GM12878 (cell line): ENCODE measurements at regions not wholly inside any gene's neighbourhood (a gene's known extent, or its start where the extent isn't known, plus 50 kb on each side); places are given as distances from the start of the nearest gene placed in this dataset.

Experiments
- POLR2AphosphoS5 ChIP-seq: IDR thresholded peaks from 2 replicates; pipeline ENCODE4 v1.6.1; 2011; ENCODE audit warnings: mild to moderate bottlenecking, low read length, inconsistent platforms
- TF ChIP-seq, protein P1 (sequence below): fragments of 450-650 bp; IDR thresholded peaks from 2 replicates; pipeline ENCODE4 v1.6.1; 2017; ENCODE audit warnings: mild to moderate bottlenecking

DNA sequence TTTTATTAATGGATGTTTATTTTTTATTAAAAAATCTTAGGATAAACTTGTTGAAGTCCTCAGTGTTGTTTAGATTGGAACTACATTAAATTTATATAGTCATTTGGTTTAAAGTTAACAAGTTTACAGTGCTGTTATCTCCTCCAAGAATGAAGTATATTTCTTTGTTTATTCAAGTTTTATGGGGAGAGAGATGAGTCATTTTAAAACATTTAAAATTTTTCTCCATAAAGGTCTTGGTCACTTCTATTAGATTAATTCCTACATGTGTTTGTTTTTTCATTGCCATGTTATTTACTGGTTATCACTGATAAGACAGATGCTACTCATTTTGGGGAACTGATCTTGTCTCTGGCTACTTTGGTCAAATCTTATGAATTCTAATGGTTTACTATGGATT lies 429.6 kb downstream of the METTL15 start:
- no peak for TF ChIP-seq POLR2AphosphoS5
- TF ChIP-seq, protein P1, sequence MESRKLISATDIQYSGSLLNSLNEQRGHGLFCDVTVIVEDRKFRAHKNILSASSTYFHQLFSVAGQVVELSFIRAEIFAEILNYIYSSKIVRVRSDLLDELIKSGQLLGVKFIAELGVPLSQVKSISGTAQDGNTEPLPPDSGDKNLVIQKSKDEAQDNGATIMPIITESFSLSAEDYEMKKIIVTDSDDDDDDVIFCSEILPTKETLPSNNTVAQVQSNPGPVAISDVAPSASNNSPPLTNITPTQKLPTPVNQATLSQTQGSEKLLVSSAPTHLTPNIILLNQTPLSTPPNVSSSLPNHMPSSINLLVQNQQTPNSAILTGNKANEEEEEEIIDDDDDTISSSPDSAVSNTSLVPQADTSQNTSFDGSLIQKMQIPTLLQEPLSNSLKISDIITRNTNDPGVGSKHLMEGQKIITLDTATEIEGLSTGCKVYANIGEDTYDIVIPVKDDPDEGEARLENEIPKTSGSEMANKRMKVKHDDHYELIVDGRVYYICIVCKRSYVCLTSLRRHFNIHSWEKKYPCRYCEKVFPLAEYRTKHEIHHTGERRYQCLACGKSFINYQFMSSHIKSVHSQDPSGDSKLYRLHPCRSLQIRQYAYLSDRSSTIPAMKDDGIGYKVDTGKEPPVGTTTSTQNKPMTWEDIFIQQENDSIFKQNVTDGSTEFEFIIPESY, result no peak
